ENCODE measurements at regions not wholly inside any gene's neighbourhood (a gene's known extent, or its start where the extent isn't known, plus 50 kb on each side); places are given as distances from the start of the nearest gene placed in this dataset.
"Not testable (repeated sequence)": the region's sequence is repeated elsewhere in the genome, so short reads cannot be mapped to it uniquely, and the experiment has no call there.

GRCh38 chr7:69185170-69185569 is 413.1 kb upstream of the AUTS2 start:
- DNase-seq (ENCODE audit: low read depth): no peak

- DNase-seq (ENCODE audit: low read depth): no peak
Measured at GRCh38 chr7:69186974-69187373, 411.3 kb upstream of the AUTS2 start.

- DNase-seq (ENCODE audit: low read depth): no peak
Measured at GRCh38 chr7:69187824-69188333, 410.4 kb upstream of the AUTS2 start.

GRCh38 chr7:69189406-69189805 is 408.9 kb upstream of the AUTS2 start:
- DNase-seq (ENCODE audit: low read depth): no peak

- no peak for DNase-seq (ENCODE audit: low read depth)
Measured at GRCh38 chr7:69190025-69190424, 408.2 kb upstream of the AUTS2 start.

GRCh38 chr7:69190763-69191162 is 407.5 kb upstream of the AUTS2 start:
- no peak for DNase-seq (ENCODE audit: low read depth)

- no peak for DNase-seq (ENCODE audit: low read depth)
Measured at GRCh38 chr7:69192134-69192533, 406.1 kb upstream of the AUTS2 start.

- no peak for DNase-seq (ENCODE audit: low read depth)
Measured at GRCh38 chr7:69193061-69193460, 405.2 kb upstream of the AUTS2 start.

- DNase-seq (ENCODE audit: low read depth): no peak
Measured at GRCh38 chr7:69196593-69196992, 401.7 kb upstream of the AUTS2 start.

GRCh38 chr7:69198250-69198649 is 400.0 kb upstream of the AUTS2 start:
- DNase-seq (ENCODE audit: low read depth): no peak

- DNase-seq (ENCODE audit: low read depth): no peak
Measured at GRCh38 chr7:69199041-69199440, 399.2 kb upstream of the AUTS2 start.

GRCh38 chr7:69199661-69200060 is 398.6 kb upstream of the AUTS2 start:
- no peak for DNase-seq (ENCODE audit: low read depth)

- DNase-seq (ENCODE audit: low read depth): no peak
Measured at GRCh38 chr7:69203871-69204270, 394.4 kb upstream of the AUTS2 start.

GRCh38 chr7:69204943-69205342 is 393.3 kb upstream of the AUTS2 start:
- no peak for DNase-seq (ENCODE audit: low read depth)

GRCh38 chr7:69205581-69205980 is 392.7 kb upstream of the AUTS2 start:
- no peak for DNase-seq (ENCODE audit: low read depth)

GRCh38 chr7:69208276-69208675 is 390.0 kb upstream of the AUTS2 start:
- no peak for DNase-seq (ENCODE audit: low read depth)

- no peak for DNase-seq (ENCODE audit: low read depth)
Measured at GRCh38 chr7:69208848-69209247, 389.4 kb upstream of the AUTS2 start.

GRCh38 chr7:69211336-69211735 is 386.9 kb upstream of the AUTS2 start:
- no peak for DNase-seq (ENCODE audit: low read depth)

GRCh38 chr7:69211739-69212138 is 386.5 kb upstream of the AUTS2 start:
- DNase-seq (ENCODE audit: low read depth): no peak

- no peak for DNase-seq (ENCODE audit: low read depth)
Measured at GRCh38 chr7:69213878-69214277, 384.4 kb upstream of the AUTS2 start.

- not testable (repeated sequence) for DNase-seq (ENCODE audit: low read depth)
Measured at GRCh38 chr7:69215516-69215915, 382.8 kb upstream of the AUTS2 start.

- no peak for DNase-seq (ENCODE audit: low read depth)
Measured at GRCh38 chr7:69217516-69218350, 380.5 kb upstream of the AUTS2 start.

GRCh38 chr7:69218576-69218975 is 379.7 kb upstream of the AUTS2 start:
- no peak for DNase-seq (ENCODE audit: low read depth)

- no peak for DNase-seq (ENCODE audit: low read depth)
Measured at GRCh38 chr7:69219381-69219780, 378.9 kb upstream of the AUTS2 start.

Data from forelimb muscle (tissue), 1 donor.